Mucosa of stomach (tissue), 1 donor: ENCODE measurements at regions not wholly inside any gene's neighbourhood (a gene's known extent, or its start where the extent isn't known, plus 50 kb on each side); places are given as distances from the start of the nearest gene placed in this dataset.

Experiments
- H3K27me3 ChIP-seq: one replicate; pipeline ENCODE4 v1.7.0; 2013; ENCODE audit warnings: mild to moderate bottlenecking, low read length; ENCODE audit not compliant: control insufficient read depth, insufficient read depth
- H3K36me3 ChIP-seq: one replicate; pipeline ENCODE4 v1.7.0; 2013; ENCODE audit warnings: low read length; ENCODE audit not compliant: control insufficient read depth, insufficient read depth
- H3K4me1 ChIP-seq: one replicate; pipeline ENCODE4 v1.7.0; 2013; ENCODE audit warnings: mild to moderate bottlenecking, low read length; ENCODE audit not compliant: control insufficient read depth, insufficient read depth
- H3K4me3 ChIP-seq: one replicate; pipeline ENCODE4 v1.7.0; 2013; ENCODE audit warnings: low read length
- H3K9ac ChIP-seq: one replicate; pipeline ENCODE4 v1.7.0; 2013; ENCODE audit warnings: mild to moderate bottlenecking, low read length, moderate library complexity
- H3K9me3 ChIP-seq: one replicate; pipeline ENCODE4 v1.7.0; 2013; ENCODE audit warnings: mild to moderate bottlenecking, low read length, moderate library complexity; ENCODE audit not compliant: control insufficient read depth
- donor health status: Pancreatic carcinoma.

DNA sequence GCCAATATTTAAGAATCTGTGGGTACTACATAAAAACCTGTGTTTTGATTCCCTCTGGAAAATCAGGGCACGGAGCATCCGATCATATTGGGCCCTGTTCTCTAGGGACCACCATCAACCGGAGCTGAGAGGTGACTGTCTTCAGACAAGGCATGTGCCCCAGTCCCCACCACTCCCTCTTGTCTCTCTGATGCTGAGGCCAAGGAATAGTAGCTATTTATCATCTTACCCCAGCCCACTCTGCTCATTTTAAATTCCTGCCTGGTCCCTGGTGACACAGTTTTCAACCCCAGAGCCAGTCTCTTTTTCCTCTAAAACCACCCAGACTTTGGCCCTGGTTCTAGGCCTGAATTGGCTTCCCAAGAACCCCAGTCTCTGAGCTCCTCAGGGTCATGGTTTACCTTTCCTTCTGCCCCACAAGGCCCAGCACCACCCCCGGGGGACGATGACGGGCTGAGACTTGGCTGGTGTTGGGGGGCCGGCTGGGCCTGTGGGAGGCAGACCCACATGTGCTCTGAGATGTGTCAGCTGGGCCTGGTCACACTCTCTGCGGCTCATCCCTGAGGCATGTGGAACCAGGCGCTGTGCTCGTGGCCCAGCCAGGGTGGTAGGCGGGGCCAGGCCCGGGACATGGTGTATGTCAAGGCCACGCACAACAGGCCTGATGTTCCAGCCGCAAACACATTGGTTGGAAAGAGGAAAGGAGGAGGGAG, 114.4 kb downstream of the CEBPB start:
- H3K9me3 ChIP-seq: no peaks in the 10 kb centered on the region
- peaks cover 26% of the 10 kb centered on the region for H3K4me1 ChIP-seq
- H3K36me3 ChIP-seq: no peaks in the 10 kb centered on the region
- no peaks in the 10 kb centered on the region for H3K27me3 ChIP-seq
- no peak overlapping the region for H3K4me3 ChIP-seq
- H3K9ac ChIP-seq: no peak overlapping the region

DNA sequence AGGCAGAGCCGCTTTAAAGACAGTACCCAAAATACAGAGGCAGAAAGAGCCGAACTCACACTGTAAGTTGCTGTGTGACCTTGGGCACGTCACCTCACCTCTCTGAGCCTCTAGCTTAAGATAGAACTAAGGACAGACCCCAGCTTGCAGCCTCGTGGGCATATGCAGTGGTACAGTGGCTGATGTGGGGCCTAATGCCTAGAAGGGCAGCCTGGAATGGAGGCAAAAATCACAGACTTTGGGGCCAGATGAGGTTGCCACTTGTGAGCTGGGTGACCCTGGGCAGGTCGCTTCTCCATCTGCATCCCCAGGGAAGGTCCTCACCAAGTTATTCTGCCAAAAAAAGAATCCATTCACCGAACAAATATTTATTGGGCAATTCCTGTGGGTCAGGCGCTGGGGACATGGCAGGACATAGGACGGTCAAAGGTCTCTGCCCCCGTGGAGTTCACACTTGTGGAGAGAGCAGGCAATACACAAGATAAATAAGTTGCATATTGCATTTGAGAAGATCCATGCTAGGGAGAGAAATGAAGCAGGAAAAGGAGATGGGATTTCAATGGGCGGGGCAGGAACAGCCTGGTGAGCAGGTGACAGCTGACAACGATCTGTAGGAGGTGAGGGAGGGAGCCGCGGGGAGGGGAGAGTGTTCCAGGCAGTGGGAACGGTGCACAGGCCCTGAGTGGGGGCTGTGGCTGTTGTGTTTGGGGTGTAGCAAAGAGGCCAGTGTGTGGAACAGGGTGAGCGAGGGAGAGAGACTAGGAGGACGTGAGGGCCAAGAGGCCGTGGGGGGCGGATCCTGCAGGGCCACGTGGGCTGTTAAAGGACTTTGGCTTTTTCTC, 115.2 kb downstream of the CEBPB start:
- Histone ChIP-seq H3K36me3 (no peaks in the 10 kb centered on the region), H3K4me1 (peaks cover 26% of the 10 kb centered on the region), H3K4me3 (no peak overlapping the region), H3K9me3 (no peaks in the 10 kb centered on the region), H3K9ac (peak overlapping the region; percentile 37), H3K27me3 (no peaks in the 10 kb centered on the region)

DNA sequence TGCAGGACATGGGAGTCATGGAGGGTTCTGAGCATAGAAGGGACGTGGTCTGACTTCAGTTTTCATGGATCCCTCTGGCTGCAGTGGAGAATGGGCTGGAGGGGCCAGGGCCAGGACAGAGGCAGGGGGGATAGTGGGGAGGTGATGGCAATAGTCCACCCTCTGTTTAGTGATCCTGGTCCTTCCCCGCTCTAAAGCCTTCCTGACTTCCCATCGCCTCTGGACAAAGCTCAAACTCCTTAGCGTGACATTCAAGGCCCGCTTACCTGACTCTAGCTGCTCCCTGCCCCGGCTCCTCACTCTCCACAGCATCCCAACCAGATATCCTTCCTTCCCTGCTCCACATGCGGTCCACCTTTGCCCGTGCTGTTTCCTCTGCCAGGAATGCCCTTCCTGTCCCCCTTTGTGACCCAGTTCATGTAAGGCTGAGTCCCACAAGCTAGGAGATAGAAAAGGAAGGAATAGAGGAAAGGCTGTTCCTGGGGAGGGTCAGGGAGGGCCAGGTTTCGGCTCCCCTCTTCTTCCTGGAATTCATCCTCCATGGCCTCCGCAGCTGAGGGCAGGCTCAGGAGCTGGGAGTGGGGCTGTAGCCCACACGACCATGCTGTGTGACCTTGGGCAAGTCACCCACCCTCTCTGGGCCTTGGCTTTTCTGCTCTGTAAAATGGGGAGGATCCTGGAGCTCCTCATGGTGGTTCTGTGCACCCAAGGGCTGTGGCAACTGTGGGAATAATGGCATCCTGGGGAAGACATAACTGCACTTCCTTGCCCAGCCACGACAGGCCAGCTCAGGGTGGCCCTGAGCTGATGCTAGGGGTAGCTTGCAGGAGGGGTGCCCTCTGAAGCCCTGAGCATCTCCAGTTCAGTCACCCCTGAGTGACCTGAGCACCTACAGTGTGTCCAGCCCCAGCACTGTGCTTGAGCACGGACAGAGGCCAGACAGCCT, 116.1 kb downstream of the CEBPB start:
- no peaks in the 10 kb centered on the region for H3K27me3 ChIP-seq
- H3K4me1 ChIP-seq: peaks cover 26% of the 10 kb centered on the region
- H3K36me3 ChIP-seq: no peaks in the 10 kb centered on the region
- peak overlapping the region; percentile 37 for H3K9ac ChIP-seq
- no peak overlapping the region for H3K4me3 ChIP-seq
- H3K9me3 ChIP-seq: no peaks in the 10 kb centered on the region

DNA sequence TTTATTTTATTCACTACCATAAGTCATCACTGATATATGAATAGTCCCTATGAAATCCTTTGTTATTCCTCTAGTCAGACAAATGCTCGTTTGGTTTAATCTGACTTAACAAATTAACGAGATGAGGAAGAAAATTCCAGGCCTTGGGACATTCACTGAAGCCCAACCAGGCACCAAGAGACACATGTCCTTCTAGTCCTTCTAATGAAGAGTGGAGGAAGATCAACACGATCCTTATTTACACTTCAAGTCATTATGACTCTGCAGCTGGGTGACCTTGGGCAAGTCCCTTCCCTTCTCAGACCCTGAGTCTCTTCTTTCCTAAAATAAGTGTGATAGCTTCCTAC, 117.5 kb downstream of the CEBPB start:
- no peaks in the 10 kb centered on the region for H3K27me3 ChIP-seq
- no peaks in the 10 kb centered on the region for H3K9me3 ChIP-seq
- no peaks in the 10 kb centered on the region for H3K36me3 ChIP-seq
- H3K4me3 ChIP-seq: no peak overlapping the region
- H3K4me1 ChIP-seq: peaks cover 37% of the 10 kb centered on the region
- H3K9ac ChIP-seq: no peak overlapping the region

DNA sequence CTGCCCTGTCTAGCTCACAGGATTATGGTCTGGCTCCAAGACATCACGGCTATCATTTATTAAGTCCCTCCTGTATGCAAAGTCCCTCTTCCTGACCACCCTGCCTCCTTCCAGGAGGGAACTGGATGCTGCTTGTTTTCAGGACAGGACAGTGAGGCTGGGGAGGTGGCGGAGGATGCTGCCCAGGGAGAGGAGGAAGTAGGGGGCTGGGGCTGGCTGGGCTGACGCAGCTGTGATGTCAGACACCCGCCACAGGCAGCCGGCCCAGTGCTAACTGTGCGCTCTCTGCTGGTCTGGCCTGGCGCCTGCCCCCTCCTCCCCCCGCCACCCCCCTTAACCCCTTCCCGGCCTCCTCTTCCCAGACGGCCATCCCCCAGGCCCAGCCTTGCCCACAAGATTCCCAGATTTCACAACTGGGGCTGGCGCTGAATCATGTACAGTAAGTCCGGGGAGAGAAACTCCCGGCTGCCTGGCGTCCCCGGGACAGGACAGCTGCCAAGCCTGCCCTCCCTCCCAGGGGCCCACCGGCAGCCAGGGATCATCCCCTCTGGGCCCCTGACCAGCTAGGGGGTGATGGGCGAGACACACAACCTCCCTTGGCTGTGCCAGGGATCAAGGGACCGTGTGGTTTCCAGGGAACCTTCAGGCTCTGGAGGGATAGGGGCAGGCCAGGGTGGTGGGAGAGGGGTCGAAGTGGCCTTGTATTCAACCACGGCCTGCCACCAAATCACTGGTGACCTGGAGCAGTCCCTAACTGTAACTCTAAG, 118.1 kb downstream of the CEBPB start:
- Histone ChIP-seq H3K4me3 (no peak overlapping the region), H3K27me3 (no peaks in the 10 kb centered on the region), H3K36me3 (no peaks in the 10 kb centered on the region), H3K4me1 (peaks cover 38% of the 10 kb centered on the region), H3K9ac (peak overlapping the region; percentile 45), H3K9me3 (no peaks in the 10 kb centered on the region)

DNA sequence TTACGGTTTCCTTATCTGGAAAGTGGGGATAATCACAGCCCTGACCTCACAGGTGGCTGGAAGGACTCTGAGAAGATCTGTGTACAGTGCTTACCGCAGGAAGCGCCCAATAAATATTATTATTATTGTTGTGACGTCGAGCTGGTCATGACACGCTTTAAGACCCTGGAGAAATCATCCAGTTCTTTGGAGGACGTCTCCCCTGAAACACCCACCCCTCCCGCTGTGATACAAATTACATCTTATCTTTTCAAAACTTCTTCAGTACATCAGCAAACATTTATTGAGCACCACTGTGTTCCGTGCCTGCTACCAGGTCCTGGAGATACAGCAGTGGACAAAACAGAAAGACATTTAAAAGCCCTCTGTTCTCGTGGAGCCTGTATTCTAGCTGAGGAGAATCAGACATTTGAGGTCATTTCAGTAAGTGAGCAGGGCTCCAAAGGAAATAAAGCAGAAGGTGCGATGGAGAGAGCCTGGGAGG, 118.7 kb downstream of the CEBPB start:
- Histone ChIP-seq H3K27me3 (no peaks in the 10 kb centered on the region), H3K4me3 (no peak overlapping the region), H3K9ac (peak overlapping the region; percentile 45), H3K9me3 (no peaks in the 10 kb centered on the region), H3K4me1 (peaks cover 31% of the 10 kb centered on the region), H3K36me3 (no peaks in the 10 kb centered on the region)

DNA sequence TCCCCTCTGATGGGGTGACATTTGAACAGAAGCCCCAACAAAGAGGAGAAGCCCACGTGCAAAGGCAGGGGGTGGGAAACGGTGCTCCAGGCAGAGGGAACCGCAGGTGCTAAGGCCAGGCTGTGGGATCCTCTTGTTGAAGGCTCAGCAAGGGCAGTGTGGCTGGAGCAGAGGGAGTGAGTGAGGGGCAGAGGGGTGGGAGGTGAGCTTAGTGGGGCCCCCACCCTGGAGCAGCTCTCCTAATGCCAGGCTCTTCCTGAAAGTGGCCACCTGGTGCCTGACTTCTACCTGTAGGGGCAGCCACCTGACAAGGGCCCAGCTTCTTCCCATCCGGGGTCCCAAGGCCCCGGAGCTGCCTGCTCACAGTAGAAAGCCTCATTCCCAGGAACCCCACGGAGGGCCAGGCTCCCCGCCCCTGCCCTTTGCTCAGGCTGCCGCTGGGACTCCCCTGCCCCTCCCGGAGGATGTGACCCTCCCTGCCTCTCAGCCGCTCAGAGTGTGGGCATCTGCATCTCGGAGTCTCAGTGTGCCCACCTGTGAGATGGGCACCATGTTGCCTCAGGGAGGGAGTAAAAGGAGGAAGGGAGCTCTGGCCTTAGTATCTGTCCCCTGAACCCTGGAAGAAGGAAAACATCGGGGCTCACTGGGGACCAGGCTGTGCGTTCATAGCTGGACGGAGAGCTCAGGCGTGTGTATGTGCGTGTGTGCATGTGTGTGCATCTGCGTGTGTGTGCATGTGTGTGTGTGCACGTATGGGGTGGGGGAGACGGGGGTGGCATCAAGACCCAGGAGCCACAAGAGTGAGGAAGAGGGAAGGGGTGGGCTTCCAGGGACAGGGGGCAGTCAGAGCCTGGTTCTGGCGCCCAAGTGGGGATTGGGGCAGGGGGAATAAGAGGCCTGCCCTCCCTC, 119.4 kb downstream of the CEBPB start:
- Histone ChIP-seq H3K27me3 (no peaks in the 10 kb centered on the region), H3K9ac (no peak overlapping the region), H3K4me3 (no peak overlapping the region), H3K4me1 (peaks cover 30% of the 10 kb centered on the region), H3K36me3 (no peaks in the 10 kb centered on the region), H3K9me3 (no peaks in the 10 kb centered on the region)

DNA sequence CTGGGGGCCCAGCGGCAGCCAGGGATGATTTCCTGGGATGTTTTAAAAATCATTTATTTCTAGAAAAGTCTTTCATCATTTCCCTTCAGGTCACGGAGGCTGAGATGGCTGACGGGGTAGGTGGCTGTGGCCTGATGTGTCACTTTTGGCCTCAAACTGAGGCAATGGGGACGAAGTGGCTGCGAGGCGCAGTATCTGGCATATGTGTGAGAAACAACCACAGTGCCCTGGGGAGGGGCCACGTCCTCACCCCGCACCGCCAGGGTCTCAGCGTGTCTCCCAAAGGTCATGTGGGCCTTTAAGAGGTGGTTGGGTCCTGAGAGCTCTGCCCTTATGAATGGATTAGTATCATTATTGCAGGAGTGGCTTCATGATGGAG, 120.0 kb downstream of the CEBPB start:
- H3K9ac ChIP-seq: no peak overlapping the region
- H3K36me3 ChIP-seq: no peaks in the 10 kb centered on the region
- peaks cover 27% of the 10 kb centered on the region for H3K4me1 ChIP-seq
- no peaks in the 10 kb centered on the region for H3K27me3 ChIP-seq
- H3K9me3 ChIP-seq: no peaks in the 10 kb centered on the region
- no peak overlapping the region for H3K4me3 ChIP-seq

DNA sequence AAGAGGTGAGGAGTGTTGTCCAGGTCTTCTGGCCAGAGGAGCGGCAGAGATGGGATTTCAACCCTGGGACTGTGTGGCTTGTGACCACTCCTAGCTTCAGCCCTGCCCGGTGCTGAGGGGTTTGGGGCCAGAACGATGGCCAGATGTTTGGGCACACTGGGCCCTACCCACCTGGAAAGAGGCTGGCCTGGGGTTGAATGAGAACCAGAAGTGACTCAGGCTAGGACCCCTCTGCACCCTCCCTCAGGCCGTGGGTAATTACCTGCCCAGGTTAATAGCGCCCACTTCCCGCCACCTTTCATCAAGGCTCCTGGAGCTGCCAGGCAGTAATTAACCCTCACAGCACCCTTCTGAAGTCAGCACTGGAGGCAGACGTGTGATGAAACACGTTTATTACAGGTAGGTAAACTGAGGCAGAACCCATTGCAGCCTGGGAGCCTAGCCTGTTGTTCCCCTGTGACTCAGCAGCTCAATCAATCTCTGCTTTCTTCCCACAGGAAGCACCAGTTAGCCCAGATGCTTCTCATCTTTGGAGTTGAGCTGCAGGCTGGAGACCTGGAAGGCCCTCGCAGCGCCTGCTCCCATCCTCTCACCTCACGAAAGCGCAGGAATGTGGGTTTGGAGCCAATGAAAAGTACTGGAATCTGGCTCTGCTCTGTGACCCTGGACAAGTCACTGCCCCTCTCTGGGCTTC, 120.8 kb downstream of the CEBPB start:
- H3K27me3 ChIP-seq: no peaks in the 10 kb centered on the region
- H3K9ac ChIP-seq: no peak overlapping the region
- no peaks in the 10 kb centered on the region for H3K36me3 ChIP-seq
- no peak overlapping the region for H3K4me3 ChIP-seq
- H3K4me1 ChIP-seq: peaks cover 19% of the 10 kb centered on the region
- H3K9me3 ChIP-seq: no peaks in the 10 kb centered on the region

DNA sequence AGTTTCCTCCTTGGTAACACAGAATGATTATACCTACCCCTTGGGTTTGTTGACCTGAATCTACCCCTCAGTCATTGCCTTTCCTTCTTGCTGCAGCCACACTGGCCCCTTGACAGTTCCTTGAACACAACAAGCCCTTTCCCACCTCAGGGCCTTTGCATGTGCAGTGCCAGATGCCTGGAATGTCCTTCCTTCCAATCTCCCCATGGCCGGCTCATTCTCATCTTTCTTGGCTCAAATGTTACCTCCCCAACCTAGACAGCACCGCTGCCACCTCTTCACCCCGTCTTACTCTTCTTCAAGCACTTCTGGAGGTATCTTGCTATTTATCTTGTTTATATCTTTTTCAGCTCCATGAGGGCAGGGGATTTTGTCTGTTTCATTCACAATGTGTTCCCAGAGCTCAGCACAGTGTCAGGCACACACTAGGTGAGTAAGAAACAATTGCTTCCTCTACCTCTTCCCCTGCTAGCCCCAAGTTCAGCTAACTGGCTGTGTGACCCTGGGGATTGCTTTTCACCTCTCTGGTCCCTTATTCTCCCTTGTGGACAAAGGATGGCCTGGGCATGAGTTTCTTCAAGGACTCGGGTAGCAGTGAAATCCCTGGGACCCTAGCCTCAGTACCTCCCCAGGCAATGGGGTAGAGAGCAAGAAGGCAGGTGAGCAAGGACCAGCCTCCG, 121.5 kb downstream of the CEBPB start:
- peak overlapping the region; percentile 24 for H3K9ac ChIP-seq

More for the DNA sequence above, 121.5 kb downstream of the CEBPB start:
- H3K27me3 ChIP-seq: no peaks in the 10 kb centered on the region
- H3K9me3 ChIP-seq: no peaks in the 10 kb centered on the region
- peaks cover 15% of the 10 kb centered on the region for H3K4me1 ChIP-seq
- no peaks in the 10 kb centered on the region for H3K36me3 ChIP-seq
- no peak overlapping the region for H3K4me3 ChIP-seq
